Activated naive CD8-positive, alpha-beta T cell treated with anti-CD3 and anti-CD28 coated beads, Interleukin-2, amount 50 U/mL, for 24 hours (primary cell): ENCODE measurements at regions not wholly inside any gene's neighbourhood (a gene's known extent, or its start where the extent isn't known, plus 50 kb on each side); places are given as distances from the start of the nearest gene placed in this dataset.
"Not testable (repeated sequence)": the region's sequence is repeated elsewhere in the genome, so short reads cannot be mapped to it uniquely, and the experiment has no call there.

Source experiments
- ATAC-seq: fragments of 150-1000 bp; cut with Tn5 transposase; one replicate; pipeline ENCODE4 v1.10.0; 2021
- DNase-seq: peaks from one replicate; pipeline ENCODE4 v3.0.0; 2021
- H3K27ac Mint-ChIP-seq: one replicate; pipeline ENCODE4 v1.8.0; 2021; ENCODE audit warnings: mild to moderate bottlenecking, mixed read lengths
- H3K27me3 Mint-ChIP-seq: one replicate; pipeline ENCODE4 v1.8.0; 2021; ENCODE audit warnings: mixed read lengths
- H3K36me3 Mint-ChIP-seq: one replicate; pipeline ENCODE4 v1.8.0; 2021; ENCODE audit warnings: low read depth, mixed read lengths
- H3K4me1 Mint-ChIP-seq: one replicate; pipeline ENCODE4 v1.8.0; 2021; ENCODE audit warnings: mixed read lengths
- H3K4me3 Mint-ChIP-seq: one replicate; pipeline ENCODE4 v1.8.0; 2021; ENCODE audit warnings: mild to moderate bottlenecking, moderate library complexity, mixed read lengths
- H3K9me3 Mint-ChIP-seq: one replicate; pipeline ENCODE4 v1.8.0; 2021; ENCODE audit warnings: mixed read lengths

DNA sequence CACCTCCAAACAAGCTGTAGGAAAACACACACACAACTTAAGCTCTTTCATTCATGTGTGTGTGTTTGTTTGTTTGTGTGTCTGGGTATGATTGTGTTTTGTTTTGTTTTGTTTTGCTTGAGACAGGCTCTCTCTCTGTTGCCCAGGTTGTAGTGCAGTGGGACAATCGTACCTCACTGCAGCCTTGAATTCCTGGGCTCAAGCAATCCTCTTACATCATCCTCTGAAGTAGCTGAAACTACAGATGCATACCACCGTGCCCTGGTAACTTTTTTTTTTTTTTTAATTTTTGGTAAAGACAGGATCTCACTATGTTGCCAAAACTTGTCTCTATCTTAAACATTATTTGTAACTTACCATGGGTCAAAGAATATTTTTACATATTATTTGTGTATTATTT lies 431.7 kb downstream of the SLITRK1 start:
- Mint-ChIP-seq H3K27me3 (no peaks in the 10 kb centered on the region), H3K27ac (no peak overlapping the region), H3K4me1 (no peaks in the 10 kb centered on the region), H3K9me3 (peaks cover 13% of the 10 kb centered on the region), H3K36me3 (no peaks in the 10 kb centered on the region), H3K4me3 (no peak overlapping the region)
- no peak for DNase-seq
- ATAC-seq: no peak

DNA sequence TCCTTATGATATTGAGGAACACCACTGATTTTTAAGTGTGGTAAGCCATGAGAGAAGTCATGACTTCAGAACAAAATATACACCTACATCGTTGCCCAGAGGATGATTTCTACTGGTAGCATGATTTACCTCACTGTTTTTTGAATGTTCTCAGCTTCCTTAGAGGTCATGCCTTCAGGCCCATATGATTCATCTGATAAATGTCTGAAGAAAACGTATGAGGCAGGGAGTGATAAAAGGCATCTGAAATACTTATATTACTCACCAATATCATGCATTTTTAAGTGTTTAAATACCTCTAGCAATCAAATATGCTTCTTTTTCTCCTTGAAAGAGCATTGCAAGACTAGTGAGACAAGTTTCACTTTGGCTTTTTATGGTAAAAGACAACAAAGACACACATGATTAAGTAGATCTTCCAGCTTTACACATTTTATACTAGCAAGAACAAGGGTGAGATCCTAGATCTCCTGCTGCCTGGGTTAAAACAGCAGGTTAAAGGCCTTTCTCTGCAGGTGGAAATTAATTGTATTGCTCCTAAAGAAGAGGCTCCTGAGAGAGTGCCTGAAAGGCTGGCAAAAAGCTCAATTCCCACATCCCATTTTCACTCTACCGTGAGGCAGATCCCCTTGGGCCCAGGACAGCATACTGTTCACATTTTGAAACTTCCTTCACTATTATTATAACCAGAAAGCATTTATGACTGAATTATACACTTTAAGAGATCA lies 432.4 kb downstream of the SLITRK1 start:
- ATAC-seq (no peak), DNase-seq (no peak)
- Mint-ChIP-seq H3K9me3 (peaks cover 13% of the 10 kb centered on the region), H3K36me3 (no peaks in the 10 kb centered on the region), H3K27ac (no peak overlapping the region), H3K27me3 (no peaks in the 10 kb centered on the region), H3K4me1 (no peaks in the 10 kb centered on the region), H3K4me3 (no peak overlapping the region)

DNA sequence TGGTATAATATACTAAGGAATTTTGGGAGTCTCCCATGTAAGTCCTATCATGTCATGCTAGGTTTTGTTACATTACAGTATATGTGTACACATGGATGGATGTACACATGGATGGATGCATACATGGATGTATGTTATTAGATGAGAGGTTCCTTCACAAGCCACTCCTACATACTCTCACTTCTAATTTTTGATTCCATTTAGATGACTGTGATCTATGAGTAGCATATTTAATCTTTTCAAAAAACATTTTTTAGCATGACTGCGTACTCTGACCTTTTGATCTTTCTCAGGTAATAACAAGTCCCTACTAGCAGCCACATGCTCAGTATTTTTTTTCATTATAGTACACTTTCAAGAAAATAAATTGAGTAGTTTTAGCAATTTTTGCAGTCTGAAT lies 441.8 kb downstream of the SLITRK1 start:
- DNase-seq (no peak), ATAC-seq (no peak)
- Mint-ChIP-seq H3K27ac (no peak overlapping the region), H3K27me3 (no peaks in the 10 kb centered on the region), H3K9me3 (peaks cover 26% of the 10 kb centered on the region), H3K36me3 (no peaks in the 10 kb centered on the region), H3K4me1 (no peaks in the 10 kb centered on the region), H3K4me3 (no peak overlapping the region)

- ATAC-seq, H3K27me3 Mint-ChIP-seq, H3K4me3 Mint-ChIP-seq, DNase-seq, H3K4me1 Mint-ChIP-seq, H3K27ac Mint-ChIP-seq, H3K36me3 Mint-ChIP-seq: not testable (repeated sequence)
- peaks cover 24% of the 10 kb centered on the region for H3K9me3 Mint-ChIP-seq
These were observed 442.8 kb downstream of the SLITRK1 start for GRCh38 chr13:83439464-83439863.

- no peak for ATAC-seq
- Mint-ChIP-seq H3K4me1 (no peaks in the 10 kb centered on the region), H3K36me3 (no peaks in the 10 kb centered on the region), H3K27me3 (no peaks in the 10 kb centered on the region), H3K27ac (no peak overlapping the region), H3K4me3 (no peak overlapping the region), H3K9me3 (peaks cover 8% of the 10 kb centered on the region)
- DNase-seq: no peak
These were observed 458.4 kb downstream of the SLITRK1 start for GRCh38 chr13:83423861-83424260.

DNA sequence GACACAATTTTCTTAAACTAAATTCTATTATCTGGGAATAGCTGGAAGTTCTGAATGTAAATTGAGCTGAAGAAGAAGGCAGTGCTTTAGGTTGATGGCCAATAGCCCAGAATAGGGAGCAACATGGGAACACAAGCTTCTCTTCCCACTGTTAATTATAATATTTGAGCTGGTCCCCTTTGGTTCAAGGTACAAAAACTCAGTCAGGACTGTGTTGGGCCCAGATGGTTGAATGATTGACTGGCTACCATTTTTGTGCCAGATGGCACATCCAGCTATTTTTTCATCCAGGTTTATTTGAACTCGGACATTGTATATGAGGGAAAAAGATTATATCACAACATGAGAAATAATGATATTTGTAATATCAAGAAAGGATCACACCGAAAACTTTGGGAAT lies 458.9 kb downstream of the SLITRK1 start:
- no peak overlapping the region for H3K27ac Mint-ChIP-seq
- H3K4me1 Mint-ChIP-seq: no peaks in the 10 kb centered on the region
- ATAC-seq (no peak), DNase-seq (no peak)
- no peaks in the 10 kb centered on the region for H3K36me3 Mint-ChIP-seq
- H3K27me3 Mint-ChIP-seq: no peaks in the 10 kb centered on the region
- H3K9me3 Mint-ChIP-seq: peaks cover 7% of the 10 kb centered on the region
- H3K4me3 Mint-ChIP-seq: no peak overlapping the region

GRCh38 chr13:83414393-83414792 lies 467.9 kb downstream of the SLITRK1 start:
- H3K27me3 Mint-ChIP-seq: no peaks in the 10 kb centered on the region
- H3K27ac Mint-ChIP-seq: no peak overlapping the region
- no peak overlapping the region for H3K4me3 Mint-ChIP-seq
- H3K9me3 Mint-ChIP-seq: peaks cover 7% of the 10 kb centered on the region
- no peaks in the 10 kb centered on the region for H3K4me1 Mint-ChIP-seq
- H3K36me3 Mint-ChIP-seq: no peaks in the 10 kb centered on the region
- ATAC-seq (no peak), DNase-seq (no peak)

- H3K9me3 Mint-ChIP-seq: peaks cover 8% of the 10 kb centered on the region
- no peak for DNase-seq
- H3K4me3 Mint-ChIP-seq: no peak overlapping the region
- H3K36me3 Mint-ChIP-seq: no peaks in the 10 kb centered on the region
- H3K4me1 Mint-ChIP-seq: no peaks in the 10 kb centered on the region
- no peak overlapping the region for H3K27ac Mint-ChIP-seq
- ATAC-seq: no peak
- H3K27me3 Mint-ChIP-seq: no peaks in the 10 kb centered on the region
These were observed 495.7 kb downstream of the SLITRK1 start for GRCh38 chr13:83386609-83387008.

- ATAC-seq (no peak), DNase-seq (no peak)
- Mint-ChIP-seq H3K36me3 (no peaks in the 10 kb centered on the region), H3K27me3 (no peaks in the 10 kb centered on the region), H3K4me1 (no peaks in the 10 kb centered on the region), H3K4me3 (no peak overlapping the region), H3K27ac (no peak overlapping the region), H3K9me3 (no peaks in the 10 kb centered on the region)
These were observed 503.4 kb downstream of the SLITRK1 start for GRCh38 chr13:83378908-83379307.

- no peaks in the 10 kb centered on the region for H3K36me3 Mint-ChIP-seq
- no peak overlapping the region for H3K27ac Mint-ChIP-seq
- no peaks in the 10 kb centered on the region for H3K9me3 Mint-ChIP-seq
- ATAC-seq (no peak), DNase-seq (no peak)
- H3K4me1 Mint-ChIP-seq: no peaks in the 10 kb centered on the region
- no peak overlapping the region for H3K4me3 Mint-ChIP-seq
- H3K27me3 Mint-ChIP-seq: no peaks in the 10 kb centered on the region
These were observed 504.8 kb downstream of the SLITRK1 start for GRCh38 chr13:83377491-83377890.

DNA sequence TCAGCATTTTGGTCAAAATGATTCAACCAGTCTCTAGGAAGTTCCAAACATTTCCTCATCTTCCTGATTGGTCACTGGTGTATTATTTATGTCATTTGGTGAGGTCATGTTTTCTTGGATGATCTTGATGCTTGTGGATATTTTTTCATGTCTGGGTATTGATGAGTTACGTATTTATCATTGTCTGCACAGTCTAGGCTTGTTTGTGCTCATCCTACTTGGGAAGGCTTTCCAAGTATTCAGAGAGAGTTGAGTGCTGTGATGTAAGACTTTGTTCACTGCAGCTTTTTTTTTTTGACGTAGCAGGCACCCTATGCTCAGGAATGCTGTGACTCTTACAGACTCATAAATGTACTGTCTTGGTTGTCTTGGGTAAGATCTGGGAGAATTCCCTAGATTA lies 509.5 kb downstream of the SLITRK1 start:
- Mint-ChIP-seq H3K4me1 (no peaks in the 10 kb centered on the region), H3K4me3 (no peak overlapping the region), H3K27me3 (no peaks in the 10 kb centered on the region), H3K36me3 (no peaks in the 10 kb centered on the region), H3K9me3 (peaks cover 4% of the 10 kb centered on the region), H3K27ac (no peak overlapping the region)
- DNase-seq: no peak
- ATAC-seq: no peak

GRCh38 chr13:83365723-83366122 lies 516.6 kb downstream of the SLITRK1 start:
- Mint-ChIP-seq H3K27me3 (no peaks in the 10 kb centered on the region), H3K4me3 (no peak overlapping the region), H3K27ac (no peak overlapping the region), H3K36me3 (no peaks in the 10 kb centered on the region), H3K9me3 (peaks cover 3% of the 10 kb centered on the region), H3K4me1 (no peaks in the 10 kb centered on the region)
- DNase-seq (no peak), ATAC-seq (no peak)

DNA sequence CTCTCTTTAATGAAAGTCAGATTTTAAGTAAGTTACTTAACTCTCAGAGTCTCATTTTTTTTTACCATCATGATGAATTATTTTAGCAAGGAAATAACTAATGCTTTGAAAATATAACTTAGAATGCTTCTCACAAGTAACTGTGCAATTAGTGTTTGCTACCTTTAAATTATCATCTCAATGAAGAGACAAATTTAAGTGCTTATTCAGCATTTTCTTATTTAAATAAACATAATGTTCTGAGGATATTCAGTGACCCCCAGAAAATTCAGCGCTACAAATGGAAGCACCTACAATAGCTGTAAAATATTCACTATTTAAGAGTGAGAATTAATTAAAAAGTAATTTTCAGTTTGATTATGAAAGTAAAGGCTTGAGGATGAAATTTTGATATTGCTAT lies 527.2 kb downstream of the SLITRK1 start:
- ATAC-seq (no peak), DNase-seq (no peak)
- H3K9me3 Mint-ChIP-seq: peaks cover 13% of the 10 kb centered on the region
- no peak overlapping the region for H3K4me3 Mint-ChIP-seq
- no peaks in the 10 kb centered on the region for H3K4me1 Mint-ChIP-seq
- H3K27ac Mint-ChIP-seq: no peak overlapping the region
- H3K27me3 Mint-ChIP-seq: no peaks in the 10 kb centered on the region
- no peaks in the 10 kb centered on the region for H3K36me3 Mint-ChIP-seq

DNA sequence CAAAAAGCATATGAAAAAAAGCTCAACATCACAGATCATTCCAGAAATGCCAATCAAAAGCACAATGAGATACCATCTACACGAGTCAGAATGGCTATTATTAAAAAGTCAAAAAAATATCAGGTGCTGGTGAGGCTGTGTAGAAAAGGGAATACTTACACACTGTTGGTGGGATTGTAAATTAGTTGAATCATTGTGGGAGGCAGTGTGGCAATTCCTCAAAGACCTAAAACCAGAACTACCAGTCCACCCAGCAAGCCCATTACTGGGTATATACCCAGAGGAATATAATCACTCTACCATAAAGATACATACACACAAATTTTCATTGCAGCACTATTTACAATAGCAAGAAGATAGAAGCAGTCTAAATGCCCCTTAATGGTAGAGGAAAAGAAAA lies 529.9 kb downstream of the SLITRK1 start:
- no peak overlapping the region for H3K27ac Mint-ChIP-seq
- H3K4me1 Mint-ChIP-seq: no peaks in the 10 kb centered on the region
- H3K4me3 Mint-ChIP-seq: no peak overlapping the region
- DNase-seq: no peak
- no peaks in the 10 kb centered on the region for H3K36me3 Mint-ChIP-seq
- no peaks in the 10 kb centered on the region for H3K27me3 Mint-ChIP-seq
- no peak for ATAC-seq
- peaks cover 9% of the 10 kb centered on the region for H3K9me3 Mint-ChIP-seq

- DNase-seq: no peak
- no peaks in the 10 kb centered on the region for H3K4me1 Mint-ChIP-seq
- H3K4me3 Mint-ChIP-seq: no peak overlapping the region
These were observed 531.7 kb downstream of the SLITRK1 start for GRCh38 chr13:83350569-83350968.

GRCh38 chr13:83344518-83344917 lies 537.8 kb downstream of the SLITRK1 start:
- no peak for ATAC-seq
- Mint-ChIP-seq H3K27ac (no peak overlapping the region), H3K4me1 (no peaks in the 10 kb centered on the region), H3K27me3 (no peaks in the 10 kb centered on the region), H3K4me3 (no peak overlapping the region), H3K36me3 (no peaks in the 10 kb centered on the region), H3K9me3 (peaks cover 13% of the 10 kb centered on the region)
- DNase-seq: no peak

More at GRCh38 chr13:83350569-83350968, 531.7 kb downstream of the SLITRK1 start:
- ATAC-seq: no peak
- Mint-ChIP-seq H3K27me3 (no peaks in the 10 kb centered on the region), H3K36me3 (no peaks in the 10 kb centered on the region), H3K27ac (no peak overlapping the region), H3K9me3 (peaks cover 4% of the 10 kb centered on the region)
